HepG2 (cell line): ENCODE measurements at regions not wholly inside any gene's neighbourhood (a gene's known extent, or its start where the extent isn't known, plus 50 kb on each side); places are given as distances from the start of the nearest gene placed in this dataset.

Experiments
- ATAC-seq: fragments of 200-7000 bp; cut with Tn5 transposase; 3 replicates; pipeline ENCODE4 v1.9.1; 2020; ENCODE audit warnings: mild to moderate bottlenecking, moderate library complexity
- BruUV-seq: library from RNA; stranded (reverse); fragments of 400-500 nt; replicated peaks from 2 replicates; lab custom pipeline; 2021; lab: Mats Ljungman, UMichigan
- CTCF ChIA-PET: fragments of 300-600 bp; formaldehyde crosslinking; extraction: SDS; loops from one replicate; lab custom pipeline; 2021; ENCODE audit warnings: low total read pairs, inconsistent platforms, low intra/inter-chr PET ratio; lab: Yijun Ruan, JAX
- POLR2A ChIA-PET: fragments of 350-600 bp; sonication (Branson Sonifier 250); formaldehyde crosslinking; loops from one replicate; lab custom pipeline; 2020; ENCODE audit warnings: antibody characterized with exemption, inconsistent platforms; lab: Yijun Ruan, JAX
- DNase-seq: peaks from one replicate; pipeline ENCODE4 v3.0.0-alpha.2; 2015; ENCODE audit warnings: low spot score
- FAIRE-seq: peaks from 3 replicates; lab custom pipeline; 2011; peaks lifted over from hg19 to GRCh38; lab: Jason Lieb, UNC
- H2AFZ ChIP-seq: one replicate; pipeline ENCODE4 v1.6.1; 2011; ENCODE audit warnings: low read length, inconsistent platforms
- H3K27ac ChIP-seq: fragments of 300-600 bp; 3 replicates; pipeline ENCODE4 v1.8.0; 2011; ENCODE audit warnings: mixed run types, mild to moderate bottlenecking, mixed read lengths, low read length, inconsistent platforms; ENCODE audit not compliant: insufficient read depth; ENCODE audit errors: extremely low read length
- H3K27me3 ChIP-seq, 2 experiments: fragments of 200-600 bp in 1 of 2; 2 replicates in 1 of 2; 3 replicates in 1 of 2; pipeline versions ENCODE4 v1.6.0 to v1.8.0; 2011; ENCODE audit warnings: low read length in 2 of 2, mild to moderate bottlenecking in 2 of 2, moderate library complexity in 2 of 2, inconsistent platforms in 1 of 2; ENCODE audit not compliant: insufficient read depth in 2 of 2, control insufficient read depth in 1 of 2
- H3K36me3 ChIP-seq, 2 experiments: fragments of 200-600 bp in 1 of 2; replicated peaks in 1 of 2; 2 replicates in 1 of 2; 3 replicates in 1 of 2; pipeline versions ENCODE4 v1.5.1 to v1.8.0; 2011; ENCODE audit warnings: low read length in 2 of 2, inconsistent platforms in 1 of 2; ENCODE audit not compliant: insufficient read depth in 2 of 2, control insufficient read depth in 1 of 2
- H3K4me1 ChIP-seq: 2 replicates; pipeline ENCODE4 v1.5.1; 2012; ENCODE audit warnings: low read length, inconsistent platforms; ENCODE audit not compliant: insufficient read depth
- H3K4me2 ChIP-seq: 2 replicates; pipeline ENCODE4 v1.6.0; 2011; ENCODE audit warnings: low read depth, low read length, inconsistent platforms
- H3K4me3 ChIP-seq, 3 experiments: fragments of 200-600 bp in 1 of 3; sonication (generic), shearing (Covaris generic) in 1 of 3; replicated peaks in 1 of 3; 2 replicates each; pipeline ENCODE4 v1.5.1; 2011 to 2016; ENCODE audit warnings: low read length in 3 of 3, inconsistent platforms in 2 of 3, low read depth in 2 of 3, mild to moderate bottlenecking in 2 of 3, control low read depth in 1 of 3, mixed read lengths in 1 of 3; ENCODE audit not compliant: insufficient read depth in 1 of 3
- H3K79me2 ChIP-seq: one replicate; pipeline ENCODE4 v1.6.1; 2011; ENCODE audit warnings: low read length, inconsistent platforms; ENCODE audit not compliant: insufficient read depth
- H3K9ac ChIP-seq: 2 replicates; pipeline ENCODE4 v1.6.0; 2011; ENCODE audit warnings: mild to moderate bottlenecking, low read depth, low read length, inconsistent platforms; ENCODE audit not compliant: insufficient read depth
- H3K9me3 ChIP-seq: 2 replicates; pipeline ENCODE4 v1.5.1; 2012; ENCODE audit warnings: mild to moderate bottlenecking, low read length
- H4K20me1 ChIP-seq: 2 replicates; pipeline ENCODE4 v1.6.0; 2011; ENCODE audit warnings: inconsistent platforms, mild to moderate bottlenecking, low read length, moderate library complexity; ENCODE audit not compliant: insufficient read depth
- AFF4 ChIP-seq: sonication (generic); formaldehyde crosslinking; IDR thresholded peaks from 2 replicates; pipeline ENCODE4 v1.4.0; 2020; ENCODE audit warnings: missing genetic modification reagents
- ARNTL ChIP-seq: sonication (generic); formaldehyde crosslinking; IDR thresholded peaks from 2 replicates; pipeline ENCODE4 v1.4.0; 2020; ENCODE audit warnings: mild to moderate bottlenecking, missing genetic modification reagents
- ATF1 ChIP-seq: IDR thresholded peaks from 2 replicates; pipeline ENCODE4 v1.6.1; 2016; ENCODE audit warnings: mild to moderate bottlenecking, control low read depth
- ATF7-NPFF ChIP-seq: sonication (generic); formaldehyde crosslinking; IDR thresholded peaks from 2 replicates; pipeline ENCODE4 v1.8.1; 2023; ENCODE audit warnings: mild to moderate bottlenecking, low read depth, missing genetic modification reagents, moderate library complexity
- CREB3 ChIP-seq: sonication (generic); formaldehyde crosslinking; IDR thresholded peaks from 2 replicates; pipeline ENCODE4 v1.5.0; 2020; ENCODE audit warnings: missing genetic modification reagents
- GMEB2 ChIP-seq: IDR thresholded peaks from 2 replicates; pipeline ENCODE4 v1.6.1; 2016; ENCODE audit warnings: missing biosample characterization, missing genetic modification reagents, low read depth
- SOX13 ChIP-seq, 3 experiments: fragments of 450-650 bp in 1 of 3; sonication (generic) in 1 of 3; formaldehyde crosslinking in 1 of 3; IDR thresholded peaks in 2 of 3; conservative IDR thresholded peaks in 1 of 3; 2 replicates each; pipeline versions ENCODE4 v1.5.0 to v1.6.1; 2016 to 2020; ENCODE audit warnings: antibody characterized with exemption in 1 of 3, mild to moderate bottlenecking in 1 of 3, missing compliant biosample characterization in 1 of 3, missing genetic modification reagents in 1 of 3, moderate library complexity in 1 of 3
- YY1 ChIP-seq: IDR thresholded peaks from 2 replicates; pipeline ENCODE4 v1.6.1; 2011; ENCODE audit warnings: low read length, low read depth, moderate library complexity, mild to moderate bottlenecking; ENCODE audit not compliant: insufficient read depth, insufficient replicate concordance
- ZFP36L2 ChIP-seq: sonication (generic); formaldehyde crosslinking; IDR thresholded peaks from 2 replicates; pipeline ENCODE4 v1.4.0; 2020; ENCODE audit warnings: missing genetic modification reagents
- ZNF138 ChIP-seq: sonication (generic); formaldehyde crosslinking; IDR thresholded peaks from 2 replicates; pipeline ENCODE4 v1.5.0; 2020; ENCODE audit warnings: mild to moderate bottlenecking, low read depth, missing genetic modification reagents
- WGBS: methylation state at CpG from one replicate; pipeline ENCODE4 v1.1.6; 2017; ENCODE audit warnings: low lambda C conversion rate; 5-methylcytosine and 5-hydroxymethylcytosine counted together
- in situ Hi-C: cut with HindIII; loops from 2 replicates; pipeline ENCODE4 v1.10.0; 2017; ENCODE audit warnings: low pct_unique_long_range_greater_than_20kb; ENCODE audit not compliant: extremely low pct_ligation_motif_present
- intact Hi-C: fragments of 100-400 bp; cut with micrococcal nuclease; formaldehyde crosslinking; loops from one replicate; pipeline ENCODE4 v1.10.0; 2022; ENCODE audit not compliant: unreplicated experiment

GRCh38 chr13:22091222-22091970, 420.5 kb downstream of the FGF9 start:
- H3K4me2 ChIP-seq: no peak overlapping the region
- no peak for TF ChIP-seq ZNF138 (CRISPR knock-in tag)
- TF ChIP-seq ZFP36L2 (CRISPR knock-in tag): no peak
- TF ChIP-seq SOX13 (IDR thresholded peaks at IDR 0.05): no peak
- TF ChIP-seq SOX13 (CRISPR knock-in tag; conservative IDR thresholded peaks at IDR 0.05 in 1 of 2, IDR thresholded peaks at IDR 0.05 in 1 of 2): no peak
- no peak for TF ChIP-seq ATF7-NPFF (CRISPR knock-in tag)
- ATAC-seq: no peak
- no peak for FAIRE-seq
- no peaks in the 10 kb centered on the region for H3K27me3 ChIP-seq
- CTCF ChIA-PET: no interaction called here
- intact Hi-C loops: no loop called here
- in situ Hi-C loops: no loop called here
- no TSS peak for BruUV-seq
- no peaks in the 10 kb centered on the region for H3K36me3 ChIP-seq
- no peak overlapping the region for H3K4me3 ChIP-seq
- no peaks in the 10 kb centered on the region for H3K79me2 ChIP-seq
- DNase-seq: no peak
- WGBS: 31% methylated on average over 10 of the region's 10 CpGs
- no peaks in the 10 kb centered on the region for H3K4me1 ChIP-seq
- H2AFZ ChIP-seq: no peak overlapping the region
- H3K9me3 ChIP-seq: no peaks in the 10 kb centered on the region
- H3K9ac ChIP-seq: no peak overlapping the region
- no peaks in the 10 kb centered on the region for H4K20me1 ChIP-seq
- POLR2A ChIA-PET: no interaction called here
- no peak overlapping the region for H3K27ac ChIP-seq

GRCh38 chr13:22091971-22092300, 421.1 kb downstream of the FGF9 start:
- no TSS peak for BruUV-seq
- H3K36me3 ChIP-seq: no peaks in the 10 kb centered on the region
- no peak overlapping the region for H3K27ac ChIP-seq
- H3K4me1 ChIP-seq: no peaks in the 10 kb centered on the region
- H3K4me2 ChIP-seq: no peak overlapping the region
- no peaks in the 10 kb centered on the region for H3K27me3 ChIP-seq
- no peak for DNase-seq
- H2AFZ ChIP-seq: no peak overlapping the region
- CTCF ChIA-PET: no interaction called here
- FAIRE-seq: no peak
- H4K20me1 ChIP-seq: no peaks in the 10 kb centered on the region
- H3K79me2 ChIP-seq: no peaks in the 10 kb centered on the region
- POLR2A ChIA-PET: no interaction called here
- ATAC-seq: no peak
- no peak overlapping the region for H3K9ac ChIP-seq
- no peaks in the 10 kb centered on the region for H3K9me3 ChIP-seq
- no peak overlapping the region for H3K4me3 ChIP-seq
- in situ Hi-C loops (no loop called here), intact Hi-C loops (no loop called here)
- WGBS: 51% methylated on average over 6 of the region's 6 CpGs
- TF ChIP-seq CREB3 (CRISPR knock-in tag) (no peak), ATF1 (CRISPR knock-in tag) (no peak), GMEB2 (CRISPR knock-in tag) (no peak), ARNTL (CRISPR knock-in tag) (no peak), AFF4 (CRISPR knock-in tag) (no peak), YY1 (no peak)
